Activated CD4-positive, CD25-positive, alpha-beta regulatory T cell treated with anti-CD3 and anti-CD28 coated beads, Interleukin-2, amount 50 U/mL, for 24 hours (primary cell): ENCODE measurements at regions not wholly inside any gene's neighbourhood (a gene's known extent, or its start where the extent isn't known, plus 50 kb on each side); places are given as distances from the start of the nearest gene placed in this dataset.
"Not testable (repeated sequence)": the region's sequence is repeated elsewhere in the genome, so short reads cannot be mapped to it uniquely, and the experiment has no call there.

Source experiments
- ATAC-seq, 2 donors: fragments of 150-1000 bp; cut with Tn5 transposase; one replicate each; pipeline ENCODE4 v1.10.0; 2021; ENCODE audit warnings: mild to moderate bottlenecking in 1 of 2, moderate library complexity in 1 of 2

DNA sequence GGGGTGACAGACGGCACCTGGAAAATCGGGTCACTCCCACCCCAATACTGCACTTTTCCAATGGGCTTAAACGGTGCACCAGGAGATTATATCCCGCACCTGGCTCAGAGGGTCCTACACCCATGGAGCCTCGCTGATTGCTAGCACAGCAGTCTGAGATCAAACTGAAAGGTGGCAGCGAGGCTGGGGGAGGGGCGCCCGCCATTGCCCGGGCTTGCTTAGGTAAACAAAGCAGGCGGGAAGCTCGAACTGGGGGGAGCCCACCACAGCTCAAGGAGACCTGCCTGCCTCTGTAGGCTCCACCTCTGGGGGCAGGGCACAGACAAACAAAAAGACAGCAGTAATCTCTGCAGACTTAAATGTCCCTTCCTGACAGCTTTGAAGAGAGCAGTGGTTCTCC is 208.1 kb downstream of the SLC38A4 start:
- ATAC-seq, result not testable (repeated sequence)

DNA sequence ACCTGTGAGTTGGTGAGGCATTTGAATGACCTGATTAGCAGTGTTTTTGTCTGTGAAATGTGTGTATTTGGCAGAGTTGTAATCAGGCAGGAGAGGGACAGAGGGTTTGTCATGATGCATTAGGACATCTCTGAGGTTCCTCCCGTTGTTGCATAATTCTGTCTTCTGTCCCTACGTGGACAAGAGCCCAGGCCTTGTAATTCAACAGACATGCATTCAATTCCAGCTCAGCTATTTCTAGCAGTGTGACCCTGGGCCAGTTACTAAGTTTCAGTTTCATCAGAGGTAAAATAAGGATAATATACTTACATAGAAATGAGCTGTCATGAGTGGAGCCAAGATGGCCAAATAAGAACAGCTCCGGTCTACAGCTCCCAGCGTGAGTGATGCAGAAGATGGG is 208.6 kb downstream of the SLC38A4 start:
- ATAC-seq, result no peak

DNA sequence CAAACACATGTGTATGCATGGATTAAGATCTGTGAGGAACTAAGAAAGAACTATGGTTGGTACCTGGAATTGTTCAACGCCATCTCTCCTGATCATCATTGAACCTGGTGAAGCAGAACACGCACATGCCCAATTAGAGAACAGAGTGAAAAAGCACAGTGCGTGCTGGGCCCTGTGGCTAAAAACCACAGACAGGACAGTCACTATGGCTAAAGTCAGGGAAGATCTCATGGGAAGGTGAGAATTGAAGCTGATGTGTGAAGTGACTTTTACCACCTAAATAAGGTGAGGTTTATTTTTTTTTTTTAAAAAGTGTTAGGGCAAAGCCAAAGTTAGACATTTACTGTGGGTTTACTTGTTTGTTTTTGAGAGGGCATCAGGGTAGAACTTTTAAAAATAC is 215.0 kb downstream of the SLC38A4 start:
- no peak for ATAC-seq

DNA sequence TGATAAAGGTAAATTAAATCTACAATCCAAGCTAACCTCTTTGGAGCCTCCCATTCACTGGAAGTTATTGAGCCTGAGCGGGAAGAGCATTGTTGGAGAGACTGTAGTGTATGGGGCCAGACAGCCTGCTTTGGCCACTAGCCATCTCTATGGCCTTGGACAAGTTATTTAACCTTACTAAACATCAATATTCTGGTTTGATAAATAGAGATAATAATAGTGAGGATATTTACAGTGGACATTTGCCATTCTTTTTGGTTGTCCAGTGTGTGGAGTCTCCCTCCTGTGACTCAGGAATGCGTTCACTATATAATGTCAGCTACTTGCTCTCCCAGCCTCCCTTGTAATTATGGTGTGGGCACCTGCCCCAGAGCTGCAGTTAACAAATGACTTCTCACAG is 216.1 kb downstream of the SLC38A4 start:
- no peak for ATAC-seq

- ATAC-seq, result peak in 1 of 2 donors; percentile 33
These were observed 216.5 kb downstream of the SLC38A4 start for GRCh38 chr12:46609273-46609623.

DNA sequence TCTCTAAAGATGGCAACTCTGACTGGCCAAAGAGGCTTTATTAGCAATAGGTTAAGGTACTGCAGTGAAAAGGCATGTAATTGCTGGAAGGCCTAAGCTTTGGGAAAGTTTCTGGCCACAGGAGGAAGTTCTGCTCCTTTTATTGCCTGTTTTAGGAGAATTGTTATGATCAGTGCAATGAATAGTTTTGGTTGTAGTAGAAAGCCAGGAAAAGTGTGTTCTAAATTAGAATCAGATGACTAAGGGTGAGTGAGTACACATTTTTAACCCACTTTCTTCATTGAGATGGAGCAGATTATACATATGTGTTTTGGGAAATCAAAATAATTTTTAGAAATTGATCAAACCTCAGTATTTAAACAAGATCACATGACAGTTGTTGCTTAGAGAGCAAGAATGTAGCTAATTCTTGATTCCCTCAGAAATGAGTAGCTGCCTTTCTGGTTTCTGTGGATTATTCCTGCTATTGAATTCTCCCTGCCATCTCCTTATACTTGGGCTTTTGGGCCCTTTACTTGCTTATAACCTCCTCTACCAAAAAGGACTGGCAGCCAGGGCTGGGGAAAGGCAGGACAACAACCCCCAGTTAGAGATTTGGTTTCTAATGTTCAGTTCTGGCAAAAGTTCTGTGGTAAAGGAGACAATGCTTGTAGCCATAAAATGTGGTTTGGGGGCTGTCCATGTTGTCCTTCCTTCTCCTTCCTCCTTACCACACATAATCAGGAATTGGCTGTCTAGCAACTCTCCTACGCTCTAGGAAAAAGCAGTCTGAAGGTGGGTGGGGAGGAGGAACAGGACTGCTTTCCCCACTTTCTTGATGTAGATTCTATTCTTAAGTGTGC is 217.1 kb downstream of the SLC38A4 start:
- no peak for ATAC-seq

- ATAC-seq, result no peak
These were observed 221.1 kb downstream of the SLC38A4 start for GRCh38 chr12:46604684-46605083.

GRCh38 chr12:46603776-46604456 is 221.9 kb downstream of the SLC38A4 start:
- no peak for ATAC-seq

DNA sequence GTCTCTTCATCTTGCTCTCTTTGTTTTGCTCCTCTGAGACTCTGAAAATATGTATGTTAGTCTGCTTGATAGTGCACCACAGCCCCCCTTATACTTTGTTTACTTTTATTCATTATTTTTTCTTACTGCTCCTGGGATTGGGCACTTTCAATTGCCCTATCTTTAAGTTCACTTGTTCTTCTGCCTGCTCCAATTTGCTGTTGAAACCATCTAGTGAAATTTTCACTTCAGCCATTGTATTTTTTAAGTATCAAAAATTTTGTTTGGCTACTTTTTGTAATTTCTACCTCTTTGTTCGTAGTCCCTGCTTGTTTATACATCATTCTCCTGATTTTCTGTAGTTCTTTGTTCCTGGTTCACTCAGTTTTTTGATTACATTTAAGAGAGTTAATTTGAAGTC is 223.3 kb downstream of the SLC38A4 start:
- no peak for ATAC-seq

DNA sequence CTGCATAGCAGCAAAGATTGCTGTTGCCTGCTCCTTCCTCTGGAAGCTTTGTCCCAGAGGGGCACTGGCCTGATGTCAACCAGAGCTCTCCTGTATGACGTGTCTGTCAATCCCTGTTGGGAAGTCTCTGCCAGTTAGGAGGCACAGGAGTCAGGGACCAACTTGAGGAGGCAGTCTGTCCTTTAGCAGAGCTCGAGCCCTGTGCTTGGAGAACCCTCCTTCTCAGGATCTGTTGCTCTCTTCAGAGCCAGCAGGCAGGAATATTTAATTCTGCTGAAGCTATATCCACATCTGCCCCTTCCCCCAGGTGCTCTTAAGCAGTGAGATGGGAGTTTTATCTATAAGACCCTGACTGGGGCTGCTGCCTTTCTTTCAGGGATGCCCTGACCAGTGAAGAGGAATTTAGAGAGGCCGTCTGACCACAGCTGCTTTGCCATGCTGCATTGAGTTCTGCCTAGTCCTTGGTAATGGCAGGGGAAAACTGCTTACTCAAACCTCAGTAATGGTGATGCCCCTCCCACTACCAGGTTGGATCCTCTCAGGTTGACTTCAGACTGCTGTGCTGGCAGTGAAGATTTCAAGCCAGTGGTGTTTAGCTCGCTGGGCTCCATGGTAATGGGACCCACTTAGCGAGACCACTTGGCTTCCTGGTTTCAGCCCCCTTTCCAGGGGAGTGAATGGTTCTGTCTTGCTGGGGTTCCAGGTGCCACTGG is 218.6 kb upstream of the SLC38A2 start:
- ATAC-seq, result no peak

DNA sequence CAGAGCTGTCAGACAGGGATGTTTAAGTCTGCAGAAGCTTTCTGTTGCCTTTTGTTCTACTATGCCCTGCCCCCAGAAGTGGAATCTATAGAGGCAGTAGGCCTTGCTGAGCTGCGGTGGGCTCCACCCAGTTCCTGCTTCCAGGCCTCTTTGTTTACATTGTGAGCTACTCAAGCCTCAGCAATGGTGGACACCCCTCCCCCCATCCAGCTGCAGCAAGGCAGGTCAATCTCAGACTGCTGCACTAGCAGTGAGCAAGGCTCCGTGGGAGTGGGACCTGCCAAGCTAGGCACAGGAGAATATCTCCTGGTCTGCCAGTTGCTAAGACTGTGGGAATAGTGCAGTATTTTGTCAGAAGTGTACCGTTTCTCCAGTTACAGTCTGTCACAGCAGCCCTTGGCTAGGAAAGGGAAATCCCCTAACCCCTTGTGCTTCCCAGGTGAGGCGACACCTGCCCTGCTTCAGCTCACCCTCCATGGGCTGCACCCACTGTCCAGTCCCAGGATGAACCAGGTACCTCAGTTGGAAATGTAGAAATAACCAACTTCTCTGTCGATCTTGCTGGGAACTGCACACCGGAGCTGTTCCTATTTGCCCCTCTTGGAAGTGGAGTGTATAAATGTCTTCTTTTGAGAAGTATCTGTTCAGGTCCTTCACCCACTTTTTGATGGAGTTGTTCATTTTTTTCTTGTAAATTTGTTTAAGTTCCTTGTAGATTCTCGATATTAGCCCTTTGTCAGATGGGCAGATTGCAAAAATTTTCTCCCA is 213.5 kb upstream of the SLC38A2 start:
- no peak for ATAC-seq

DNA sequence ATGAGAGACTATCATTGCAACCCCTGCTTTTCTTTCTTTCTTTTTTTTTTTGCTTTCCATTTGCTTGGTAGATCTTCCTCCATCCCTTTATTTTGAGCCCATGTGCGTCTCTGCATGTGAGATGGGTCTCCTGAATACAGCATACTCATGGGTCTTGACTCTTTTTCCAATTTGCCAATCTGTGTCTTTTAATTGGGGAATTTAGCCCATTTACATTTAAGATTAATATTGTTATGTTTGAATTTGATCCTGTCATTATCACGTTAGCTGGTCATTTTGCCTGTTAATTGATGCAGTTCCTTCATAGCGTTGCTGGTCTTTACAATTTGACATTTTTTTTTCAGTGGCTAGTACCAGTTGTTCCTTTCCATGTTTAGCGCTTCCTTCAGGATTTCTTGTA is 211.5 kb upstream of the SLC38A2 start:
- ATAC-seq, result not testable (repeated sequence)

- ATAC-seq, result not testable (repeated sequence)
These were observed 209.4 kb upstream of the SLC38A2 start for GRCh38 chr12:46581990-46582389.

- ATAC-seq, result no peak
These were observed 207.9 kb upstream of the SLC38A2 start for GRCh38 chr12:46580445-46580844.

- no peak for ATAC-seq
These were observed 206.9 kb upstream of the SLC38A2 start for GRCh38 chr12:46579474-46579873.

DNA sequence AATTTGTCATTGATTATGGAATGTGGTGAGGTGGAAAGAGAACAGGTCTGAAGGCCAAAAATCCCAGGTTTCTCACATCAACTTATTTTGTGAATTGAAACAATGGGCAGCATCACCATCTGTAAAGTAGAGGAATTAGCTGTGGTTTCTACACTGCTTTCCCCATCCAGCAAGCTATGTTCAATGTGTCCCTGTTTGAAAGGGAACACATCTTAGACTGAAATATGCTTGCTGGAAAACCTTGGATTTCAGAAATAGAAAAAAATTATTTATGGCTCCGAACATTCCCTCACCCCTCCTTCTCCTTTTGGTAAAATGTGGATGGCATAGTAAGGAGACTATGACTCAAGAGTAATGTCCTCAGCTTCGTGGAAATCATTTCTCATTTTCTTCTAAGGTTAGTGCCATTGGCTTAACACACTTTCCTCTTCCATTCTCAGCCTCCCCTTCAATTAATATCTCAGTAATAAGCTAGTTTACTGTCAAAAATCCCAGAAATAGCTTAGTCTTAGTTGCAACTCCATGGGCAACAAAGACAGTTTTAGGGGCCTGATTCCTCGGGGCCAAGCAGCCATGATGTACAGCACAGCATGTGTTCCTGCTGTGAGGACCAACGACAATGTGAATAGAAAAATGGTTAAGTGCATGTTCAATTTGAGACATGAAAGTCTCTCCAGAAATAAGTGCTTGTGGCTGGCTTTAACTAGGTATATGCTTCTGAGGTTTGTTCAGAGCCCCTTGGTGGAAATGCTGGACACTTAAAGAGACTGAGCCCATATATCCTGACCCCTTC is 205.8 kb upstream of the SLC38A2 start:
- ATAC-seq, result no peak

DNA sequence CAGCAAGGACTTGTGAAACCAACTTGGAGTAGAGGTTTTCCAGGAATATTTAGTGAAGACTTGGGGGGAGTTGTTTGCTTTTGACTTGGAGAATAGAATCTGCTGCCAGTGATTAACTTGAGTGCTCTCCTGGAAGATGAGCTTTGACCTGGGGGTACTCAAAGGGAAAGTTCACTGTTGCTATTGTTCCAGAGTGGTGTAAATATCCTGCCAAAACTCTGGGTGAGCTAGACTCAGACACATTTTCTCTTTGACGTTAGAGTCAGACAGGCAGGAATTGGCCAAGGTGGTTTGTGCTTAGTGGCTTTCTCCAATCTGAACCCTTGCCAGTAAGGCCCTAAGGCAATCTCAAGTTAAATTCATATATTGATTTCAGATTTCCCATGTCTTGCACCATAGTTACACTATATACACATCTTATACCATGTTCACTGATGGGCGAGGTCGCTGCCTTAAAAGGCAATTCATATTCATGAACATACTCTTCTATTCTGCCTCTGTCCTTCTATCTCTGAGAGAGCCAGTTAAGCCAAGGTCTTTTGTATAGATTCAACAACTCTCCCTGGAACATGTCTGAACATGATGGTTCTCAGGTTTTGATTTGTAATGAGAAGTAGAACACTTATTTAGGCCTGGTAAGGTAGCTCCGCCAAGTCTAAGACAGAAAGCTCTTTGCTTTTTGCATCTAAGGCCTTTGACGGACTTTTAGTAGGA is 204.6 kb upstream of the SLC38A2 start:
- no peak for ATAC-seq

DNA sequence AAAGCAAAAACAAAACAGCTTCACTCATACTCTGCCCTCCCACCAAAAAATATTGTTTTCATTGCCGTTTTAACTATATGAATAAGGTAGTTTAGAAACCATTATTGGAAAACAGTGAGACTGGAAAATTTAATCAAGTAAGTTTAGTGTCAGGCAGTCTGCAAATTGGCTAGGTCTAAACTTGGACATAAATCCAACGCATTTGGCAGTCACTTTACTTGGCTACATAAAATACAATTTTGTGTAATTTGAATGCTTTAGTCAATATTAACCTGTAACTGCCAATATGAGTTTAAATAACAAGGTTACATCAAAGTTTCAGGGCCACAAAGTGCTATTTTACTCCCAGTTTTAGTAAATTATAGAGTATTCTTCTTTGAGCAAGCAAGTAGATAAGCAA is 202.3 kb upstream of the SLC38A2 start:
- ATAC-seq, result no peak

DNA sequence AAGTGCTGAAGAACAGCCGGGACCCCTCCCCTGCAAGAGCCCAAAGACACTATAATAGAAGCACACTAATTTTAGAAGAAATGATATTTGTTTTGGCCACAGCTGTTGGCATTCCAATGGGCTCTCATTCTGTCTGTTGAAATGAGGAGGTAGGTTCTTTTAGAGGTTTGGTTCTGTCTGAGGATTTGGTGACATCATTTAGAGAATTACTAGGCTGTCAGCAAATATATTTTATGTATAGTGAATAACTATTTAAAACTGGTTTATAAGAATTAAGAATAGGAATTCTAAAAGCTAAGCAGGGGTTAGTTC is 200.7 kb upstream of the SLC38A2 start:
- ATAC-seq, result no peak

- ATAC-seq, result no peak
These were observed 200.2 kb upstream of the SLC38A2 start for GRCh38 chr12:46572644-46573346.

DNA sequence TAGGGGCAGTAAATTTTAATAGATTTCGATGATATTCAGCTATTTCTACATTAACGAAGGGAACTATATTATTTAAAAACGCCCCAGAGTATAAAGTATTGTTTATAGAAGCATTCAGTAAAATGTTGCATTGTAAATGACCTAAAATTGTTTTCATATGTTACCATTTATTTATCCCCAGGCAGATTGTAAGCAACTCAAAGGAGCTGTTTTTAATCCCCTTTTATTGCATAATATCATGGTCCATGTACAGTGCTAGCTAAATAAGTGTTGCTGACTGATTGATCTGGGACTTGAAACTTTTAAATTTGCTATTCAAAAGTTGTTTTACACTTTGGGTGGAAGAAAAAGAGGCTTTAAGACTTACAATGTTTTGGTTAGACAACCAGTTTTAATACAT is 199.0 kb upstream of the SLC38A2 start:
- ATAC-seq, result no peak
